Effector CD8-positive, alpha-beta T cell (primary cell): ENCODE measurements at regions not wholly inside any gene's neighbourhood (a gene's known extent, or its start where the extent isn't known, plus 50 kb on each side); places are given as distances from the start of the nearest gene placed in this dataset.
"Not testable (repeated sequence)": the region's sequence is repeated elsewhere in the genome, so short reads cannot be mapped to it uniquely, and the experiment has no call there.

ENCODE experiments used
- DNase-seq: peaks from one replicate; lab custom pipeline; 2025; lab: John Stamatoyannopoulos, UW

GRCh38 chr16:80009971-80010659, 409.6 kb upstream of the MAF start:
- DNase-seq = no peak

GRCh38 chr16:80008857-80009256, 408.3 kb upstream of the MAF start:
- DNase-seq = no peak

GRCh38 chr16:80007231-80007630, 406.7 kb upstream of the MAF start:
- no peak for DNase-seq

- DNase-seq = no peak
Observed at GRCh38 chr16:80006241-80007215, 406.0 kb upstream of the MAF start.

- no peak for DNase-seq
Observed at GRCh38 chr16:80004113-80004512, 403.6 kb upstream of the MAF start.

GRCh38 chr16:80002261-80002660, 401.7 kb upstream of the MAF start:
- DNase-seq = no peak

- no peak for DNase-seq
Observed at GRCh38 chr16:79998143-79998542, 397.6 kb upstream of the MAF start.

GRCh38 chr16:79997257-79997656, 396.7 kb upstream of the MAF start:
- no peak for DNase-seq

- no peak for DNase-seq
Observed at GRCh38 chr16:79996321-79996720, 395.8 kb upstream of the MAF start.

- no peak for DNase-seq
Observed at GRCh38 chr16:79995315-79995714, 394.8 kb upstream of the MAF start.

- no peak for DNase-seq
Observed at GRCh38 chr16:79994418-79994817, 393.9 kb upstream of the MAF start.

GRCh38 chr16:79993629-79994209, 393.2 kb upstream of the MAF start:
- no peak for DNase-seq

GRCh38 chr16:79991969-79992368, 391.4 kb upstream of the MAF start:
- DNase-seq = no peak

GRCh38 chr16:79988721-79989220, 388.2 kb upstream of the MAF start:
- DNase-seq = no peak

- DNase-seq = no peak
Observed at GRCh38 chr16:79988089-79988488, 387.6 kb upstream of the MAF start.

- no peak for DNase-seq
Observed at GRCh38 chr16:79986352-79986751, 385.8 kb upstream of the MAF start.

- DNase-seq = no peak
Observed at GRCh38 chr16:79985606-79986005, 385.1 kb upstream of the MAF start.

- not testable (repeated sequence) for DNase-seq
Observed at GRCh38 chr16:79984149-79984548, 383.6 kb upstream of the MAF start.

- DNase-seq = no peak
Observed at GRCh38 chr16:79982862-79983261, 382.3 kb upstream of the MAF start.

- no peak for DNase-seq
Observed at GRCh38 chr16:79982361-79982760, 381.8 kb upstream of the MAF start.

- DNase-seq = no peak
Observed at GRCh38 chr16:79981814-79982213, 381.3 kb upstream of the MAF start.
